ENCODE measurements at regions not wholly inside any gene's neighbourhood (a gene's known extent, or its start where the extent isn't known, plus 50 kb on each side); places are given as distances from the start of the nearest gene placed in this dataset.

GRCh38 chr10:128701837-128702236 lies 575.6 kb upstream of the MKI67 start:
- no peaks in the 10 kb centered on the region for H3K36me3 Mint-ChIP-seq
- ChIA-PET CTCF (ENCODE audit: partially characterized antibody) (no interaction called here), POLR2A (ENCODE audit: partially characterized antibody) (no interaction called here)
- no peaks in the 10 kb centered on the region for H3K4me1 Mint-ChIP-seq
- intact Hi-C loops (cut with micrococcal nuclease): no loop called here
- H3K36me3 ChIP-seq (ENCODE audit: insufficient read depth, low read length): no peaks in the 10 kb centered on the region
- no peaks in the 10 kb centered on the region for H3K9me3 ChIP-seq (ENCODE audit: control insufficient read depth in 1 of 2, low read length in 2 of 2)
- H3K27ac Mint-ChIP-seq: no peak overlapping the region
- peaks cover 0 to 3% (median under 1%) of the 10 kb centered on the region in 8 donors for H3K9me3 Mint-ChIP-seq
- no peaks in the 10 kb centered on the region for H3K27me3 ChIP-seq (ENCODE audit: insufficient read depth, low read length)
- H3K4me1 ChIP-seq (ENCODE audit: insufficient read depth, low read length): no peaks in the 10 kb centered on the region
- DNase-seq: no peak
- H3K27me3 Mint-ChIP-seq: peaks cover 0 to 1% of the 10 kb centered on the region in 2 donors
- H3K4me3 Mint-ChIP-seq: no peak overlapping the region
- H3K27ac ChIP-seq (ENCODE audit: low read depth, low read length): no peak overlapping the region
- H3K4me3 ChIP-seq (ENCODE audit: low read length in 2 of 2): no peak overlapping the region

- Histone ChIP-seq H3K27me3 (ENCODE audit: insufficient read depth, low read length) (no peaks in the 10 kb centered on the region), H3K4me1 (ENCODE audit: insufficient read depth, low read length) (no peaks in the 10 kb centered on the region), H3K4me3 (ENCODE audit: low read length in 2 of 2) (no peak overlapping the region), H3K36me3 (ENCODE audit: insufficient read depth, low read length) (no peaks in the 10 kb centered on the region), H3K27ac (ENCODE audit: low read depth, low read length) (no peak overlapping the region), H3K9me3 (ENCODE audit: control insufficient read depth in 1 of 2, low read length in 2 of 2) (no peaks in the 10 kb centered on the region)
- ChIA-PET CTCF (ENCODE audit: partially characterized antibody) (no interaction called here), POLR2A (ENCODE audit: partially characterized antibody) (no interaction called here)
- Mint-ChIP-seq H3K27me3 (peaks cover 1 to 4% of the 10 kb centered on the region in 2 donors), H3K4me1 (no peaks in the 10 kb centered on the region), H3K9me3 (peaks cover 0 to 5% (median 0%) of the 10 kb centered on the region in 8 donors), H3K27ac (no peak overlapping the region), H3K36me3 (no peaks in the 10 kb centered on the region), H3K4me3 (no peak overlapping the region)
- intact Hi-C loops (cut with micrococcal nuclease): no loop called here
- no peak for DNase-seq
These were observed 578.5 kb upstream of the MKI67 start for GRCh38 chr10:128704716-128705115.

- no peaks in the 10 kb centered on the region for H3K36me3 Mint-ChIP-seq
- ChIA-PET CTCF (ENCODE audit: partially characterized antibody) (no interaction called here), POLR2A (ENCODE audit: partially characterized antibody) (no interaction called here)
- intact Hi-C loops (cut with micrococcal nuclease): no loop called here
- H3K27me3 Mint-ChIP-seq: peaks cover 2 to 6% of the 10 kb centered on the region in 2 donors
- Histone ChIP-seq H3K9me3 (ENCODE audit: control insufficient read depth in 1 of 2, low read length in 2 of 2) (no peaks in the 10 kb centered on the region), H3K4me3 (ENCODE audit: low read length in 2 of 2) (no peak overlapping the region), H3K27ac (ENCODE audit: low read depth, low read length) (no peak overlapping the region), H3K36me3 (ENCODE audit: insufficient read depth, low read length) (no peaks in the 10 kb centered on the region), H3K4me1 (ENCODE audit: insufficient read depth, low read length) (no peaks in the 10 kb centered on the region), H3K27me3 (ENCODE audit: insufficient read depth, low read length) (no peaks in the 10 kb centered on the region)
- no peaks in the 10 kb centered on the region for H3K4me1 Mint-ChIP-seq
- no peak overlapping the region for H3K27ac Mint-ChIP-seq
- no peak overlapping the region for H3K4me3 Mint-ChIP-seq
- no peak for DNase-seq
- H3K9me3 Mint-ChIP-seq: peaks cover 0 to 5% (median 0%) of the 10 kb centered on the region in 8 donors
These were observed 582.0 kb upstream of the MKI67 start for GRCh38 chr10:128708182-128708581.

- ChIA-PET CTCF (ENCODE audit: partially characterized antibody) (no interaction called here), POLR2A (ENCODE audit: partially characterized antibody) (no interaction called here)
- intact Hi-C loops (cut with micrococcal nuclease): no loop called here
- Mint-ChIP-seq H3K27me3 (peaks cover 2 to 6% of the 10 kb centered on the region in 2 donors), H3K4me3 (no peak overlapping the region), H3K4me1 (no peaks in the 10 kb centered on the region), H3K9me3 (peaks cover 0 to 5% (median 0%) of the 10 kb centered on the region in 8 donors), H3K27ac (no peak overlapping the region), H3K36me3 (no peaks in the 10 kb centered on the region)
- H3K27me3 ChIP-seq (ENCODE audit: insufficient read depth, low read length): no peaks in the 10 kb centered on the region
- DNase-seq: no peak
- no peak overlapping the region for H3K4me3 ChIP-seq (ENCODE audit: low read length in 2 of 2)
- H3K27ac ChIP-seq (ENCODE audit: low read depth, low read length): no peak overlapping the region
- H3K36me3 ChIP-seq (ENCODE audit: insufficient read depth, low read length): no peaks in the 10 kb centered on the region
- no peaks in the 10 kb centered on the region for H3K4me1 ChIP-seq (ENCODE audit: insufficient read depth, low read length)
- no peaks in the 10 kb centered on the region for H3K9me3 ChIP-seq (ENCODE audit: control insufficient read depth in 1 of 2, low read length in 2 of 2)
These were observed 583.5 kb upstream of the MKI67 start for GRCh38 chr10:128709686-128710085.

- intact Hi-C loops (cut with micrococcal nuclease): no loop called here
- Mint-ChIP-seq H3K9me3 (peaks cover 0 to 5% (median 0%) of the 10 kb centered on the region in 8 donors), H3K27ac (no peak overlapping the region), H3K36me3 (no peaks in the 10 kb centered on the region), H3K4me3 (no peak overlapping the region), H3K4me1 (no peaks in the 10 kb centered on the region), H3K27me3 (peaks cover 2 to 6% of the 10 kb centered on the region in 2 donors)
- H3K27me3 ChIP-seq (ENCODE audit: insufficient read depth, low read length): no peaks in the 10 kb centered on the region
- H3K4me3 ChIP-seq (ENCODE audit: low read length in 2 of 2): no peak overlapping the region
- DNase-seq: no peak
- H3K27ac ChIP-seq (ENCODE audit: low read depth, low read length): no peak overlapping the region
- ChIA-PET POLR2A (ENCODE audit: partially characterized antibody) (no interaction called here), CTCF (ENCODE audit: partially characterized antibody) (no interaction called here)
- no peaks in the 10 kb centered on the region for H3K9me3 ChIP-seq (ENCODE audit: control insufficient read depth in 1 of 2, low read length in 2 of 2)
- no peaks in the 10 kb centered on the region for H3K36me3 ChIP-seq (ENCODE audit: insufficient read depth, low read length)
- no peaks in the 10 kb centered on the region for H3K4me1 ChIP-seq (ENCODE audit: insufficient read depth, low read length)
These were observed 584.0 kb upstream of the MKI67 start for GRCh38 chr10:128710098-128710797.

- ChIA-PET POLR2A (ENCODE audit: partially characterized antibody) (no interaction called here), CTCF (ENCODE audit: partially characterized antibody) (no interaction called here)
- Histone ChIP-seq H3K4me3 (ENCODE audit: low read length in 2 of 2) (no peak overlapping the region), H3K4me1 (ENCODE audit: insufficient read depth, low read length) (no peaks in the 10 kb centered on the region), H3K36me3 (ENCODE audit: insufficient read depth, low read length) (no peaks in the 10 kb centered on the region), H3K9me3 (ENCODE audit: control insufficient read depth in 1 of 2, low read length in 2 of 2) (no peaks in the 10 kb centered on the region), H3K27ac (ENCODE audit: low read depth, low read length) (no peak overlapping the region), H3K27me3 (ENCODE audit: insufficient read depth, low read length) (no peaks in the 10 kb centered on the region)
- intact Hi-C loops (cut with micrococcal nuclease): no loop called here
- no peaks in the 10 kb centered on the region for H3K36me3 Mint-ChIP-seq
- no peak overlapping the region for H3K27ac Mint-ChIP-seq
- no peak overlapping the region for H3K4me3 Mint-ChIP-seq
- H3K9me3 Mint-ChIP-seq: peaks cover 0 to 5% (median 0%) of the 10 kb centered on the region in 8 donors
- no peaks in the 10 kb centered on the region for H3K4me1 Mint-ChIP-seq
- H3K27me3 Mint-ChIP-seq: peaks cover 2 to 6% of the 10 kb centered on the region in 2 donors
- DNase-seq: no peak
These were observed 584.6 kb upstream of the MKI67 start for GRCh38 chr10:128710798-128711183.

- POLR2A ChIA-PET (ENCODE audit: partially characterized antibody): no interaction called here
- Mint-ChIP-seq H3K36me3 (no peaks in the 10 kb centered on the region), H3K4me3 (no peak overlapping the region), H3K9me3 (peaks cover 0 to 3% (median 0%) of the 10 kb centered on the region in 8 donors), H3K27ac (no peak overlapping the region), H3K4me1 (no peaks in the 10 kb centered on the region), H3K27me3 (peaks cover 4 to 6% of the 10 kb centered on the region in 2 donors)
- no peak for DNase-seq
- H3K9me3 ChIP-seq (ENCODE audit: control insufficient read depth in 1 of 2, low read length in 2 of 2): no peaks in the 10 kb centered on the region
- intact Hi-C loops (cut with micrococcal nuclease): no loop called here
- no peak overlapping the region for H3K27ac ChIP-seq (ENCODE audit: low read depth, low read length)
- no peak overlapping the region for H3K4me3 ChIP-seq (ENCODE audit: low read length in 2 of 2)
- no peaks in the 10 kb centered on the region for H3K4me1 ChIP-seq (ENCODE audit: insufficient read depth, low read length)
- no peaks in the 10 kb centered on the region for H3K27me3 ChIP-seq (ENCODE audit: insufficient read depth, low read length)
- no peaks in the 10 kb centered on the region for H3K36me3 ChIP-seq (ENCODE audit: insufficient read depth, low read length)
- CTCF ChIA-PET (ENCODE audit: partially characterized antibody): no interaction called here
These were observed 585.6 kb upstream of the MKI67 start for GRCh38 chr10:128711806-128712205.

Data from CD4-positive, alpha-beta memory T cell (primary cell).